HG03097 (cell line): ENCODE measurements at regions not wholly inside any gene's neighbourhood (a gene's known extent, or its start where the extent isn't known, plus 50 kb on each side); places are given as distances from the start of the nearest gene placed in this dataset.
"Not testable (repeated sequence)": the region's sequence is repeated elsewhere in the genome, so short reads cannot be mapped to it uniquely, and the experiment has no call there.

Experiments used
- ATAC-seq: cut with Tn5 transposase; IDR thresholded peaks from one replicate; pipeline ENCODE4 v1.9.1; 2021; ENCODE audit not compliant: unreplicated experiment, low FRiP score

DNA sequence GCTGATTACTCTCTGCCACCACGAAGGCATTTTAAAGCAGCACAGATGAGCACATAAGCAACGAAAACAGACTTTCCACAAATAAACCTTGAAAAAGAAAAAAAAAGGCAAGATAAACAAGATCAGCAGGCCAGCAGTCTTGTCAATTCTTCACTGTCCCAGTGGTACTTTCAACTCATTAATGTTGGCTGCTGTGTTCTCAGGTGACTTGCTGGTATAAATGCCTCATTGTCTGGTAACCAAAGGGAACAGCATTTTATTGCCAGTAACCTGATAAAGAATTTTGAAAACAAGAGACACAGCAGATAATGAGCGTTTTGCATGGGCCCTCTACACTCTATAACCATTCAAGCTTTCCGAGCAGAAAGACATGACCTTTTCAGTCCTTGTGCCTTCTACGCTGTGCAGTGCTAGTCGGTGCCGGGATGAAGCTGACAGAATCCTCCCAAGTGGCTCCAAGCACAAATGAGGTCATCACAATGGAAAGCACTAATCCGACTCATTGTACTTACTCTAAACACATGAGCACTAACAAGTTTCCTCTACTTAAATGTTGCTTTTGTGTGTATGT lies 242.9 kb upstream of the FRG1 start:
- ATAC-seq: not testable (repeated sequence)

DNA sequence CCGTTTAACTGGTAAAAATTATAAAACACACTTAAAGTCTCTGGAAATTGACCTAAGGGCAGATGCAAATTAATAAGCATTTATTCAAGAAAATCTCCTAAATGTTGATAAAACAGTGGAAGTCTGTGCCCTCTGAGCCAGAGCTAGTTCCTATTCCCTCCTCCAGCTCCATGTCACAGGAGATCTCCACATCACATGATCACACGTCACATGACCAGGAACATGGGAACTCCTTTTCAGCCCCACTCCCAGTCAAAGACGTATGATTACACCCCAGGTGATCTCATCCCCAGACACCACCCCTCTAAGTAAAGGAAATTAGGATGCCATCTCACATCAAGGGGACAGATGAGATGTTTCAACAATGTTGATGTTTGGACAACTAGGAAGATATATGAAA lies 237.7 kb upstream of the FRG1 start:
- ATAC-seq: not testable (repeated sequence)

DNA sequence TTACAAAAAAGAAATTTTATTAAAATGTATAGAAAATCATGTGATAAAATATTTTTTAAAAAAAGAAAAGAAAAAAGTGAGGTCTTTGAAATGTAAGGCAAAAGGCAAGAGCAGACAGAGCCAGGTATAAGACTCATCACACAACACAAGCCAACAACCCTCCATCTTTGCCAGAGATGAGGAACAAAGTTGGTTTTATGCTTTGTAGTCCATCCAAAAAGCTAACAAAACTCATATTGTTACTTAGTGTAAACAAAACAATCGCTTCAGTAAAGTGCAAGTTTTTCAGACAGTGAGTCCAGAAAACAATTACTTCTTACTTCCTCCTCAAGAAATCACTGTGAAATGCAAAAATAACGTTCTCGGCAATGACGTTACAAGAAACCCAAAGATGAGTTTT lies 233.9 kb upstream of the FRG1 start:
- not testable (repeated sequence) for ATAC-seq

DNA sequence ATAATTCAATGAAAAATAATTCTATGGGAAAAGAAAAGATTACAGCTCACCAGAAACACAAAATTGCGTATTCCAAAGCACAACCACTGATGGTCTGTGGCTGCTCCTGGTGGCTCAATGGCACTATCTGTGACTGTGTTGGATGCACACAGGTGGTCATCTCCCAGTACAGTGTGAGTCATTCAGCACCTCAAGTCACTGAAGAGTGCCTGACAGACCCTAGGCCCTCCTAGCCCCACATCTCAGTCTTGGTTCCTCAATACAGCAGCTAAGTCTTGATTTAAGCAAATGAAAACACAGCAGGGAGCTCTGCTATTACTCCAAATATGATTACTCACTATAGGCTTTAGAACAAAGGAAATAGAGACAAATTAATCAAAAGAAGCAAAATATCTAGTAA lies 233.4 kb upstream of the FRG1 start:
- not testable (repeated sequence) for ATAC-seq

DNA sequence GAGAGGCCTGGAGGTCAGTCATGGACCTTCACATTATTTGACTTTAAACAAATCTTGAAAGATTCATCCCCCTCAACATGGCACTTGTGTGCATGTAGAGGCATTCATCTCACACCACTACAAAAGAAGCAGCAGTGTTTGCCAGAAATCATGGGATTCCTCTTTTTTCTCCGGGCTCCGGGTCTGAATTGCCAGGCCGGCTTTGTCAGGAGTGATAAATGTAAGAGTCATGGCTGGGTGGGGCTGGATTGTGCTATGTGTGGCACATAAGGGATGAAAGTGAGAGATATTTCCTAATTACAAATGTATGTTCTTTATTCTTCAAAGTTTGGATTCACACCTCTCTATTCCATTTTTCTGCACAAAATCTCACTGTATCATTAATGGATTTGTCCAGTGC lies 228.7 kb upstream of the FRG1 start:
- not testable (repeated sequence) for ATAC-seq

DNA sequence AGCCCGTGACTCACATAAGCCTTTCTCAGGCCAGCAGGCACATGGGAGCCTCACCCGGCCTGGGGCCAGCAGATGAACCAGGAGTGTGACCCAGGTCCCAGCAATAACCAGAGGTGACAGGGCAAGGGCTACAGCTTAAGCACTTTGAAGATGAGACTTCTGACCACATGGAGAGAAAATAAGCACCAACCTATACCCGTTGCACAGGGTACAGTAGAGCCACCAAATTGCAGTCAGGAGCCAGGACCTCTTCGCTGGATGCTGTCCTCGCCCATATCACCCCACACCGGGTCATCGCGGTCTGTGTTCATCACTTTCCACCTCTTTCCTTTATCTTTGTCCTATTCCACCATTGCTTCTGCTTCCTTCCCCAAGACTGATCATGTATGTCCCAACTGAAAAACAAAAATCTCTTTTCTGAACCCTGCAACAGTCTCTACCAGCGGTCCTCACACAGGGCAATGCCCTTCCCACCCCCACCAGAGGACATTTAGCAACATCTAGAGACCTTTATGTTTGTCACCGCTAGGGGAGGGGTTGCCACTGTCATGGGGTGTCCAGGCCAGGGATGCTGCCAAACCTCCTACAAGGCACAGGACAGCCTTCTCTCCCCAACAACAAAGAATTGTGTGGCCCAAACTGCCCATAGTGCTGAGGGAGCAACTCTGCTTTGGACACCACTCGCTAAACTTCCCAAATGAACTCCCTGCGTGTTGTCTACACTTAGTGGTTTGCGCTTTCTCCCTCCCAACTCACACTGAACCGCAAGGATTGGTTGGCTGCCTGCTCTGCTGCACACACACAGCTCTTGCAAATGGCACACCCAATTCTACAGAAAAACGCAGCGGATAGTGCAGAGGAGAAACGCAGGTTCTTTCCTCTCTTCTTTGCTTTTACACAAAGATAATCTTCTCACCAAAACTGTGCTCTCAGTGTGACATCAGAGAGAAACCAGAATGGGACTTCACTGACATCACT lies 219.4 kb upstream of the FRG1 start:
- not testable (repeated sequence) for ATAC-seq

DNA sequence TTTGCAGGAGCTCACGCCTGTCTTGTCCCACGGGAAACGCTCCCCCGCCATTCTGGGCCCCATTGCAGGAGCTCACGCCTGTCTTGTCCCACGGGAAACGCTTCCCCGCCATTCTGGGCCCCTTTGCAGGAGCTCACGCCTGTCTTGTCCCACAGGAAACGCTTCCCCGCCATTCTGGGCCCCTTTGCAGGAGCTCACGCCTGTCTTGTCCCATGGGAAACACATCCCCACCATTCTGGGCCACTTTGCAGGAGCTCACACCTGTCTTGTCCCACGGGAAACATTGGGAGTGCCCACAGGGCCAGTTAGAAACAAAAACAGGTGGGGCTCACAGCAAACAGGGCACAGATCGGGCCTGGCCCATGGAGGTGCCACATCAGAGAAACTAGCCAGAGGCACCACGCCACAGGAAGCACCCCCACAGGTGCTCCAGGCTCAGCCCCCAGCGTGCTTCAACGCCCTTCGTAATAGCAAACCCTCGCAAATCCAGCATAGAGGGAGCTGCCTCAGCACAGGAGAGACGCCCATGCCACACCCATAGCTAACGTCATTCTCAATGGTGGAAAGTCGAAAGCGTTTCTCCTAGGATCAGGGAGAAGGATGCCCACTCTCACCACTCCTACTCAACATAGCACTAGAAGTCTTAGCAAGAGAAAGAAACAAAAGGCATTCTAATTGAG lies 218.2 kb upstream of the FRG1 start:
- not testable (repeated sequence) for ATAC-seq

DNA sequence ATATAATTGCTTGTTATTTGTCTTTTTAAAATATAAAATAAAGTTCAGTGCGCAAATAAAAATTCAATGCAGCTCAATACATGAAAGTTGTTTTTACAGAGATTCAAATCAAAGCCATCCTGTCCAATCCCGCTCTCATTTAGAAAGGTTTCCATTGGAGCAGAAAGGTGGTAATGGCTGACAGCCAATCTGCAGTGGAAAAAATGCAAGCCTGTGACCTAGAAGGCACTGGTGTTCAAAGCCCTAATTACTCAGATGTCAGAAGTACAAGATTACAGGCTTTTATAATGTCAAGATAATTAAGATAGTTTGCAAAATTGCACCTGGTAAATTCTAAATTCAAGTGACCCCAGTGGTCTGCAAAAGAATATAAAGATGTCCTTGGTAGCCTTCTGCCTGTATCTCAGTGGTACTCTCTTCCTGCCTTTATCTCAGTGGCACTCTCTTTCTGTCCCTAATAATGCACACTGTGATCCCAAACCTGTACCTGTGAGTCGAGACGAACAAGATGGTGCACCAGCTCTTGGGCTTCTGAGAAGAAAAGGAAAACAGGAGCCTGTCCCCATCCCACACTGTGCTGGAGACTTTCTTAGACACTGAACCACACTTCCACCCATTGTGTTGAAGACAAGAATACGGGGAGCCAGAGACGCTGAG lies 212.6 kb upstream of the FRG1 start:
- ATAC-seq: not testable (repeated sequence)

DNA sequence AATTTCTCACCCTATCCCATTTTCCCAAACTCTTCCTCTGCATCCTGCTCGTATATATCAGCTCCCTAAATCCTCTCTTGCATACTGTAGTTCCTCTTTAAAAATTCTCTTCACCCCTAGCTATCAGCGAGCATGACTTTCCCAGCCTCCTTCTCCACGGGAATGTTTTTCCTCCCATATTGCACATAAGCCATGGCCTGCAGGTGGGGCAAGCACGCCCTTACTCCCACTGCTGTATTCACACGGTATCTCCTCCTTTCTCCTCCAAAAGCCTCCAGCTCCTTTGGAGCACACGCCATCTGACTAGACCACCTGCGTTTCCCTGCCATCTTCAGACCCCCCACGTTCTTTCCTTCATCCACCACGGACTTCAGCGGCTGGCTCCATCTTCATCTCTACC lies 208.7 kb upstream of the FRG1 start:
- ATAC-seq: not testable (repeated sequence)

DNA sequence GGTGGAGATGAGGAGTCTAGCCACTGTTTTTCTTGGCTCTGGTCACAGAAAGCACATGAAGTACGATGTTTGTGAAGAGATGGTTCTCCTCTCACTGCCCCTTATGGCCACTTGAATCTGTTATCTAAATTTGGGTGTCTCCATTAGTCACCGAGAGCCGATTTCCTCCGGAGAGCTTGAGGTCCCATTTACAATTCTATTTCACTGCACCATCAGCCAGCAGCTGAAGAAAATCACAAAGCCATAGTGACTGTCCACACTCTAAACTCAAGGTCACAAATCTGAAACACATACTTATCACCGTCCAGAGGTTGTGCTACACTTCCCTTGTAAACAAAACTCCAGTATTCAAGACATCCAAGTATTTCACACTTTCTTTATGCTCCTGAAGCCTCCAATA lies 207.2 kb upstream of the FRG1 start:
- not testable (repeated sequence) for ATAC-seq

DNA sequence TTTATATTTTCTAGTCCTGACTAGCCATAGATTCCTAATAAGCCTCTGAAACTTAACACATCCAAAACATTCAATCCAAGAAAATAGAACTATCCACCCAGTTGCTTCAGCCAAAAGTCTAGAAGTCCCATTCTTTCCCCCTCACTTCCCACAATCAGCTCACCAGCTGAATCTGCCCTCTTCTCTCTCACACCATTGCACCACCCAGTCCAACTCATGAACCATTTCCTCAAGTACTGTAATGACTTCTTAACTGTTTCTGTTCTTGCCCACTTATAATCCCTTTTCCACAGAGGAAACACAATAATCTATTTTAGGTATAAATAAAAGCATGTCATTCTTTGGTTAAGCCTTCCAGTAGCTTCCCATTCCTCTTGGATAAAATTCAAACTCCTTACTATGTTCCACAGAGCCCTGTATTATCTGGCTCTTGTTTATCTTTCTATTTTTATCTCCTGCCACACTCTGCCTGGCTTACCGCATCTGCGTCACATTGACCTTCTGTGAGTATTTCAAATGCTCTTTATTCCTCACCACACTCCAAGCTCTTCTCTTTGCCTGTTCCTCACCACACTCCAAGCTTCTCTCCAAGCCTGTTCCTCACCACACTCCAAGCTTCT lies 205.9 kb upstream of the FRG1 start:
- not testable (repeated sequence) for ATAC-seq

DNA sequence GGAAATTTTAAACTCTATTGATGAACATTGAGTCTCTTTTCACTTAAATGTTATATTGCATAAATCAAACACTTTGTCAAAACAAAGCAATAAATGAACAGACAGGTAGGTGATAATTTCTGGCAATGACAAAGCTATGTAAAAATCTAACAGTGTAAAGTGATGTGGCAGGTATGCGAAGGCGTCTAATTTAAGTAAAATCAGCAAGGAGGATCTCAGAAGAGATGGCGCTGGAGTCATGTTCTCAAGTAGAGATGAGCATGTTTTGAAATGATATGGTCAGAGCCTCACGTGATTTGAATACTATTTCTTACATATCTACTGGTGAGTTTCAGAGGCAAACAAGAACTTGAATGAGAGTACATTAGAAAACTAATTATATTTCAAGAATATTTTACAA lies 204.0 kb upstream of the FRG1 start:
- ATAC-seq: not testable (repeated sequence)

DNA sequence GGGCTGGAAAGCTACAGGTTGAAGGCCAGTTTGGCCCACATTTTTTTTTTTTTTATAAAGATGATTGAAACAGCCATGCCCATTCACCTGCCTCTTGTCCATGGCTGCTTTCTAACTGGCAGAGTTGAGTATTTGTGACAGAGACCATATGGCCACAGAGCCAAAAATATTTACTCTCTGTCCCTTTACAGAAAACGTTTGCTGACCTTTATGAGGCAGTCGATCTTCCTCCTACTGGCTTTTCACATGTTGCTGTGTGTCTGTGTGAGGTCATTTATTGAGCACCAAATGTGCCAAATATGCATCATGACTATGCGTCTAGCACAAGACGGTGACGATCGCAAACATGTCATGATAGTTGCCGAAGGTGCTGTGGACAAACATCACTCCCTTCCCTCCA lies 200.6 kb upstream of the FRG1 start:
- ATAC-seq: not testable (repeated sequence)

DNA sequence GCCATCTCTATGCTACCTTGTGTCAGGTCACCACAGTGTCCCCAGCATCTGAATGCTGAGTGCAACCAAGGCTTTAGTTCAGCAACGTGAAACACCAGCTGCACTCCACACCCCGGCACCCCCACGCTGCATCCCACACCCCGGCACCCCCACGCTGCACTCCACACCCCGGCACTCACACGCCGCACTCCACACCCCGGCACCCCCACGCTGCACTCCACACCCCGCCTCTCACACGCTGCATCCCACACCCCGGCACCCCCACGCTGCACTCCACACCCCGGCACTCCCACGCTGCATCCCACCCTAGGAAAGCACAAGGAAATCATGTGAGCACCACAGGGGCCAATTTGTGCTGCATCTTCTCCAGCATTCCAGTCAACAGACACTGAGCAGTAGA lies 199.8 kb upstream of the FRG1 start:
- no peak for ATAC-seq

DNA sequence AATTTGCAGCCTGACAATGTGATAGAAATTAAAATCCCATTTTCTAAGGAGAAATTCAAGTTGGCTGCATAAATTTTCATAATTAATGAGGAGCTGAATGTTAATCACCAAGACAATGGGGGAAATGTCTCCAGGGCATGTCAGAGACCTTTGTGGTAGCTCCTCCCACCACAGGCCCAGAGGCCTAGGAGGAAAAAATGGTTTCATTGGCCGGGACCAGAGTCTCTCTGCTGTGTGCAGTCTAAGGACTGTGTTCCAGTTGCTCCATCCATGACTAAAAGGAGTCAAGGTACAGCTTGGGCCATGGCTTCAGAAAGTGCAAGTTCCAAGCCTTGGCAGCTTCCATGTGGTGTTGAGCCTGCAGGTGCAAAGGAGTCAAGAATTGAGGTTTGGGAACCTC lies 187.6 kb upstream of the FRG1 start:
- ATAC-seq: not testable (repeated sequence)

DNA sequence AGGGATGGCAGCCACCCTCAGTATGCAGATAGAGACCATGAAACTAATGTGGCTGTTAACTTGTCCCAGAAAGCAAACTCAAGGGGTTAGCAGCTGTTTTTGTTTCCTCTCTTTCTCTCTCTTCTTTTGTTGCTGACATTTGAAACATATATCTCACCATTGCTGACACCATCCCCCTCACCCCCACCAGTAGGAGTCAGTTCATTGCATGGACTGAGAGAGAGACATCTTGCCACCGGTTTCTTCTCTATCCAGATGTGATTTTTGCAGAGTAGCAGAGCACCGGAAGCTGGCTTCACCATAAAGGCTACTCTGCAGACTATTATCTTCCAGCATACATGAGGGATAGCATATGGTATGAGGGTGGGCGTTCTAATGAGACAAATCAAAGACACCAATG lies 177.1 kb upstream of the FRG1 start:
- no peak for ATAC-seq

DNA sequence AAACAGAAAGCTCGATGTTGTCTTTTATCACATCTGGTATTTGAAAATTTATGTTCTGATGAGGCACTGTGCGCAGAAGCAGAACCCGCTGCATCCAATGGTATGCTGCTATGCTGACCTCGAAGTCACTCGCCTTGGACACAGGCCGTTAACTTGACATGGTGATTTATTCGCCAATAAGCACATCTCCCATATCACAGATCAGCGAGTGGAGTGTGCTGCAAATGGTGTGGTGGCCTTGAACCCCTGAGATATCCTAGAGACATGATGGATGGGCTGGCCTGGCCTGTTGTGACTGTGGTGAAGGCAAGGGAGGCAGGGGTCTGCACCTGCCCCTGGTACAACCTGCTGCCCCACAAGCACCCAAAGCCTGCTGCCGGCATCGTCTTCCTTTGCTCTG lies 175.4 kb upstream of the FRG1 start:
- no peak for ATAC-seq

DNA sequence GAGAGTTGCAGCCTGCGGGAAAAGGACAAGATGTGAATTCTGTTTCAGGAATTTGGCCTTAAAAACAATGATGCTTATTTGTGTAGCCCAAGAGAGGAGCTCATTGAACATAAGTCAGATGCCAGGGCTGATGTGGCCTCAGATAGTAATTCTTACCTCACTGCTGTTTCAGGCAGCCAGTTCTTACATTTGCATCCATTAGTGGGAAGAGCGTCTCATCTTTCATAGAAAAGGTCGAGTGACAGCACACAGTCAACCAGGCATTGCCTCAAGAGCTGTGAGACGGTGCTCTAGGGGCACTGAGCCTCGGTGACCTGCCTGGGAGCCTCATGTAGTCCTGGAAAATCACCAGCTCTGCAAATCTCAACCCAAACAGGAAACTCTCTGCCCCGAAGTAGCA lies 174.9 kb upstream of the FRG1 start:
- no peak for ATAC-seq

DNA sequence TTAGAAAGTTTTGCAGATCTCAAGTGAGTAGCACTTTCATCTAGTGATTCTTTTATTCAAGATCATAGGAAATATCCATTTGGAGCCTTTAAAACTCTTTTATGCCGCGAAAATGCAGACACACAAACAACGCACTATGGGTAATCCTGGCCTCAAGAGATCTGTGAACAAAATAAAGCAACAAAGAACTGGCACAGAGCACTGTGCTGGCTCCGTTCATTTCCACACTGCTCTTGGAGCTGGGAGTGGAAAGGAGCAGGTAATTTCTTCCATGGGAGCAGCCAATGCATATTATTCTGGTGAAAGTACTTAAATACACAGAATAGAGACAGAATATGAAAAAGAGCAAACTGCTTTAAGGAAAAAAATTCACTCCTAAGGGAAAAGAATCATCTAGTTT lies 172.7 kb upstream of the FRG1 start:
- ATAC-seq: no peak

DNA sequence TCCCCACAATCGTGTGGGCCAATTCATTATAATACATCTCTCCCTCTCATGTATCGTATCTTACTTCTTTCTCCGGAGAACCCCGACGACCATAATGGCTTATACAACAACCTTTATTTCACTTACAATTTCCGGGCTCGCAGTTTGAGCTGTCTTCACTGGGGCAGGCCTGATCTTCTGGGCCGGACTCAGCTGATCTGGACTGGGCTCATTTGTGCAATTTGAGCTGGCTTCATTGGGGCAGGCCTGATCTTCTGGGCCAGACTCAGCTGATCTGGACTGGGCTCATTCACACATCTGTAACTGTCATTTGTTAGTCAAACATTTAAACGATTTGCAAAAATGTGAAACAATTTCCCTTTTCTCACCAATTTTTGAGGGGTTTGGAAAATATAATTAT lies 171.5 kb upstream of the FRG1 start:
- no peak for ATAC-seq
